ENCODE measurements at regions not wholly inside any gene's neighbourhood (a gene's known extent, or its start where the extent isn't known, plus 50 kb on each side); places are given as distances from the start of the nearest gene placed in this dataset.

- Histone ChIP-seq H3K36me3 (no peaks in the 10 kb centered on the region), H3K9me3 (peaks cover 0 to 5% (median 0%) of the 10 kb centered on the region in 4 donors), H3K27ac (no peak overlapping the region), H3K27me3 (no peaks in the 10 kb centered on the region), H3K4me3 (no peak overlapping the region), H3K4me1 (peaks cover 0 to 10% (median 6%) of the 10 kb centered on the region in 4 donors)
- intact Hi-C loops (cut with DNase I) = no loop called here
- WGBS, 2 donors = 81 to 90% methylated on average over 9 of the region's 9 CpGs
- TF ChIP-seq POLR2A (IDR thresholded peaks at IDR 0.05) = no peak
- TF ChIP-seq EP300 (IDR thresholded peaks at IDR 0.05) = no peak
- TF ChIP-seq CTCF (IDR thresholded peaks at IDR 0.05) = no peak
- no peak for TF ChIP-seq POLR2AphosphoS5 (IDR thresholded peaks at IDR 0.05)
- DNase-seq = no peak
Measured at GRCh38 chr1:214106375-214106774, 118.6 kb downstream of the PROX1 start.

- Histone ChIP-seq H3K4me3 (peak overlapping the region in 3 of 4 donors; percentile 17 to 34 (median 30)), H3K9me3 (peaks cover 0 to 5% (median 0%) of the 10 kb centered on the region in 4 donors), H3K4me1 (peaks cover 0 to 10% (median 6%) of the 10 kb centered on the region in 4 donors), H3K27me3 (no peaks in the 10 kb centered on the region), H3K36me3 (no peaks in the 10 kb centered on the region), H3K27ac (peak overlapping the region in 1 of 4 donors; percentile 14)
- 11 to 33% methylated on average over 25 of the region's 25 CpGs for WGBS, 2 donors
- TF ChIP-seq POLR2A (IDR thresholded peaks at IDR 0.05) (no peak), POLR2AphosphoS5 (IDR thresholded peaks at IDR 0.05) (no peak), CTCF (IDR thresholded peaks at IDR 0.05) (no peak), EP300 (IDR thresholded peaks at IDR 0.05) (no peak)
- intact Hi-C loops (cut with DNase I) = no loop called here
- DNase-seq = no peak
Measured at GRCh38 chr1:214107322-214108096, 119.7 kb downstream of the PROX1 start.

- no peak overlapping the region for H3K27ac ChIP-seq
- intact Hi-C loops (cut with DNase I) = no loop called here
- H3K4me1 ChIP-seq = peaks cover 0 to 10% (median 6%) of the 10 kb centered on the region in 4 donors
- 87 to 88% methylated on average over 1 of the region's 1 CpG for WGBS, 2 donors
- TF ChIP-seq CTCF (IDR thresholded peaks at IDR 0.05) = no peak
- no peak for TF ChIP-seq POLR2A (IDR thresholded peaks at IDR 0.05)
- TF ChIP-seq EP300 (IDR thresholded peaks at IDR 0.05) = no peak
- TF ChIP-seq POLR2AphosphoS5 (IDR thresholded peaks at IDR 0.05) = no peak
- H3K4me3 ChIP-seq = peak overlapping the region in 1 of 4 donors; percentile 34
- DNase-seq = no peak
- H3K9me3 ChIP-seq = peaks cover 0 to 5% (median 0%) of the 10 kb centered on the region in 4 donors
- H3K36me3 ChIP-seq = no peaks in the 10 kb centered on the region
- no peaks in the 10 kb centered on the region for H3K27me3 ChIP-seq
Measured at GRCh38 chr1:214108097-214108446, 120.3 kb downstream of the PROX1 start.

GRCh38 chr1:214111796-214112195 lies 124.0 kb downstream of the PROX1 start:
- H3K4me3 ChIP-seq = no peak overlapping the region
- peaks cover 0 to 10% (median 6%) of the 10 kb centered on the region in 4 donors for H3K4me1 ChIP-seq
- H3K9me3 ChIP-seq = peaks cover 0 to 1% (median 0%) of the 10 kb centered on the region in 4 donors
- H3K27ac ChIP-seq = no peak overlapping the region
- intact Hi-C loops (cut with DNase I) = no loop called here
- WGBS, 2 donors = 92% methylated on average over 9 of the region's 9 CpGs
- no peak for DNase-seq
- no peaks in the 10 kb centered on the region for H3K36me3 ChIP-seq
- H3K27me3 ChIP-seq = no peaks in the 10 kb centered on the region
- TF ChIP-seq CTCF (IDR thresholded peaks at IDR 0.05) (no peak), POLR2AphosphoS5 (IDR thresholded peaks at IDR 0.05) (no peak), POLR2A (IDR thresholded peaks at IDR 0.05) (no peak), EP300 (IDR thresholded peaks at IDR 0.05) (no peak)

Data from sigmoid colon (tissue), 6 donors.